ENCODE measurements at regions not wholly inside any gene's neighbourhood (a gene's known extent, or its start where the extent isn't known, plus 50 kb on each side); places are given as distances from the start of the nearest gene placed in this dataset.
"Not testable (repeated sequence)": the region's sequence is repeated elsewhere in the genome, so short reads cannot be mapped to it uniquely, and the experiment has no call there.

DNA sequence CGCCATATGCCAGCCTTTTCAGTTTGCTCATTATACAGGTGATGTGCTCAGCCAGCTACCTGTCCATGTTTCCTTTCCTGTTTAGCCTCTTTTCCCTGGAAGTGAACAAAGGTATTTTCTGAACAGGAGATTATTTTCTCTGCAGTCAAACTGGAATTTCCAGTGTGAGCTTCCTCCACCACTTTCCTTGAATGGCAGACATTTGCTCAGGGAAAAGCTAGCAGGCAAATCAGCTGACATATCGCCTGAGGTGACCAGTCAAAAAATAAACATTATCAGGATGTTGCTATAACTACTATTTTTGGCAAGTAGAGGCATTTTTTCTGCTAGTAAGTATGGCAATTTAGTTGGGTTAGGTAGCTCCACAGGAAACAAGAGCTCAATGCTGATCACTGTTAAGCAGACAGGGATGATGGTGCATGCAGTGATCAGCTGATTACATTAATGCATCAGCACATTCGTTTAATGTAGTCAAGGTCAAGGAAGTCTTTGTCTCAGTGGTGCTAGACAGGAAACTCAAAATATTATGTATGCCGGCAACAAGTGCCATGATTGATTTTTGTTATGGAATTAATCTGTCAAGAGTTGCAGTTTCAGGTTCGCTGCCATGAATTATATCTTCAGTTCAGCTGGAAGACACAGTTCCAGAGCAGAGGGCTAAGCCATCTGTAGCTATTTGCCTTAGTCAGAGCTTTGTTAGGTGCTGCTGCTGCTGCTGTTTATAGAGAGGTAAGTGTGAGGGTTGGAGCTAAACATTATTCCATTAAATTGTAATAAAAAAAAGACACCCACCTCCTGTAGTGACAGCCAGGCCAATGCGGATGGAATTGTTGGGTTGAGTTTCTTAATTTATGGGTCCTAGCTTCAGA, 179.7 kb upstream of the ST6GALNAC5 start:
- no peak for DNase-seq

DNA sequence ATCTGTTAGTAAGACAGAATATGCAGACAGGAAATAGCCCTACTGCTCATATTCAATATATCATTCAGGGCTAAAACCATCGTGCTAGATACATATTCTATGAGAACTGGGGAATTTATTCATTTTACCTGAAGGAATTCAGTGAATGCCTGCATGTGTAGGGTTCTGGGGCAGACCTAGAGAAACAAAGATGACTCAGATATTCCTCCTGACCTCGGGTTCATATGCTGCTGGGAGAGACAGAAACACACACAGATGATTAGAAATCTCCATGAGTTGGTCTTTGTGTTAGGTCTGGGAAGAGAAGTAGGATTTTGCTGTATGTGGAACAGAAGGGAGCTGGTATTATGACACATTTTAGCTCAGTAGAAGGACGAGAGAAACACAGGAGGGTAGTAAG, 176.5 kb upstream of the ST6GALNAC5 start:
- DNase-seq = no peak

GRCh38 chr1:76695535-76695934, 171.7 kb upstream of the ST6GALNAC5 start:
- DNase-seq = no peak

GRCh38 chr1:76697361-76697760, 169.9 kb upstream of the ST6GALNAC5 start:
- DNase-seq = no peak

DNA sequence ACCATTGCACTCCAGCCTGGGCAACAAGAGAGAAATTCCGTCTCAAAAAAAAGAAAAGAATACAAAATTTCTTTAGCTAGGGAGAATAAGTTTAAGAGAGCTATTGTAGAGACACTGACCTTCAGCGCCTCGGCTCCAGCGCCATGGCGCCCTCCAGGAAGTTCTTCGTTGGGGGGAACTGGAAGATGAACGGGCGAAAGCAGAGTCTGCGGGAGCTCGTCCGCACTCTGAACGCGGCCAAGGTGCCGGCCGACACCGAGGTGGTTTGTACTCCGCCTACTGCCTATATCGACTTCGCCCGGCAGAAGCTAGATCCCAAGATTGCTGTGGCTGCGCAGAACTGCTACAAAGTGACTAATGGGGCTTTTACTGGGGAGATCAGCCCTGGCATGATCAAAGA, 167.6 kb upstream of the ST6GALNAC5 start:
- not testable (repeated sequence) for DNase-seq

GRCh38 chr1:76700200-76700599, 167.1 kb upstream of the ST6GALNAC5 start:
- DNase-seq = not testable (repeated sequence)

GRCh38 chr1:76705560-76705959, 161.7 kb upstream of the ST6GALNAC5 start:
- DNase-seq = no peak

GRCh38 chr1:76713535-76713934, 153.7 kb upstream of the ST6GALNAC5 start:
- DNase-seq = no peak

- no peak for DNase-seq
Observed at GRCh38 chr1:76715474-76715873, 151.8 kb upstream of the ST6GALNAC5 start.

DNA sequence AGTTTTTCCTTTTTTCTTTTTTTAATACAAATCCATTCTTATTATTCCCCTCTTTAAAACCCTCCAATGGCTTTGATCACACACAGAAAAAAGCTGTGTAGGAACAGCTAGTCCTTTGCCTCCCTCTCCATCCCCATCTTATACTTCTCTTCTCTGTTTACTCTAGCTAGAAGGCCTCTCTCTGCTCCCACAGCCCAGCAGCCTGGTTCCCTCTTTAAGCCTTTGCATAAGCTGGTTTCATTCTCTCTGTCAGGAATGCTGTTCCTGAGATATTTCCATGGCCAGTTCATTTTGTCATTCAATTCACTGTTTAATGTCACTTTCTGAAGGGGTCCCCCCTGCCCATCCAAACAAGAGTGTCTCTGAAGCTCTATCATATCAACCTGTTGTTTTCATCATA, 143.3 kb upstream of the ST6GALNAC5 start:
- no peak for DNase-seq

- DNase-seq = no peak
Observed at GRCh38 chr1:76724816-76725215, 142.5 kb upstream of the ST6GALNAC5 start.

DNA sequence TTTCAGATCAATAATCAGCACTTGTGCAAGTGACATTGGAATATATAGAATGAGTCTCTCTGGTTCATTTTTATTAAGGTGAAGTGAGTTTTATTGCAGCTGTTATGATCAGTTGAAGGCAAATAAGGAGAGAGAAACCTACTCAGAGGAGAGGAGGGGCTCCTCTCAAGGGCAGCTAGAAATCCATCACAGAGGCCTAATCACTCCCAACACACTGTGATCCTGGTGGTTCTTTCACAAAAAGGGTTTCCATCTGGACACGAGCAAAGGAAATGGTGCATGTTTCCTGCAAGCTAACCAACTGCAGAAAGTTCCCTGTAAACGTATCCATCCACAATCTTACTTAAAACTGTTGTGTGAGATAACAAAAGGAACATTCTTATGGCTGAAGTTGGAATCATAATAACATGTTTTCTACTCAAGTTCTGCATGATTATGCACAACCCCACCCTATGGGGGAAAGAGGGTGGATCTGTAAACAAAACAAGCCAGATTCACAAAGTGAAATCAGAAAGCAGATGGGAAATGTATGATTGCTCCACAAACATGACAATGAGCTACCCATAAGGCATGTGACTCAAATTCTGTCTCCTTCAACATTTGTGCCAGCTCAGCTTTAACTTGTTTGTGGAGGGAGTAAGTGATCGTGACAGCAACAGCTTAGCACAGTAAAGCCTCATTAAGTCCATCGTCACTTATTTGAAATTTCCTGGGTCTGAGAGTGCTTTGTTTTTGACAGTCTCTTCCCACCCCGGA, 141.2 kb upstream of the ST6GALNAC5 start:
- DNase-seq = no peak

- DNase-seq = no peak
Observed at GRCh38 chr1:76727520-76727919, 139.8 kb upstream of the ST6GALNAC5 start.

GRCh38 chr1:76729142-76729541, 138.1 kb upstream of the ST6GALNAC5 start:
- no peak for DNase-seq

DNA sequence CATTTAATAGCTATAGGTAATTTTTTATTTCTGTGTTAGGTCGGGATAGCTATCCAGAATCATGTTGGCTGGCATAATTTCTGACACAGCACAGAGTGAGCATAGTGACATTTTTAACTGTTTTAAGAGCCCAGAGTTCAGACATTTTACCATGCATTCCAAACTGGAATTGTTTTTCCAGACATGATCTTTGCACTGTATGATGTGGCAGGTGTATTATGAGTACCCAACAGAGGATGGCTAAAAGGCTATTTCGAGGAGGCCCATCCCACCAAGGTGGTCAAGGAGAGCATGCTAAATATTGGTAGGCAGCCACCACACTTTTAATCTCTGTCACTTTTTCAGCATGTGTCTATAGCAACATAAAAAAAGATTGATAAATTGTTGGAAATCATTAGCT, 137.3 kb upstream of the ST6GALNAC5 start:
- DNase-seq = no peak

- DNase-seq = not testable (repeated sequence)
Observed at GRCh38 chr1:76738355-76738754, 128.9 kb upstream of the ST6GALNAC5 start.

DNA sequence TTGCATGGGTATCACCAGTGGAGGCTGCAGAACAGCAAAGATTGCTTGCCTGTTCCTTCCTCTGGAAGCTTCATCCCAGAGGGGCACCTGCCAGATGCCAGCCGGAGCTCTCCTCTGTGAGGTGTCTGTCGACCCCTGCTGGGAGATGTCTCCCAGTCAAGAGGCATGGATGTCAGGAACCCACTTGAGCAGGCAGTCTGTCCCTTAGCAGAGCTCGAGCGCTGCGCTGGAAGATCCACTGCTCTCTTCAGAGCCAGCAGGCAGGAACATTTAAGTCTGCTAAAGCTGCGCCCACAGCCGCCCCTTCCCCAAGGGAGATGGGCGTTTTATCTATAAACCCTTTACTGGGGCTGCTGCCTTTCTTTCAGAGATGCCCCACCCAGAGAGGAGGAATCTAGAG, 126.3 kb upstream of the ST6GALNAC5 start:
- not testable (repeated sequence) for DNase-seq

DNA sequence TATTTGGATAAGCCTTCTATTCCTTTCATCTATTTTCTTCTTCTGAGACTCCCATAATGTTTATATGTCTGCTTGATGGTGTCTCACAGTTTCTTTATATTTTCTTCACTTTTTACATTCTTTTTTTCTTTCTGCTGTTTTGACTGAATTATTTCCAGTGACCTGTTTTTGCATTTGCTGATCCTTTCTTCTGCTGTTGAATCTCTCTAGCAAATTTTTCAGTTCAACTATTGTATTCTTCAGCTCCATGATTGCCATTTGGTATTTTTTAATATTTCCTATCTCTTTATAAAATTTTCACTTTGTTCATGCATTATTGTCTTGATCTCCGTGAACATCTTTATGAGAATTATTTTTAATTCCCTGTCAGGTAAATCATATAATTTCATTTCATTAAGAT, 122.3 kb upstream of the ST6GALNAC5 start:
- no peak for DNase-seq

DNA sequence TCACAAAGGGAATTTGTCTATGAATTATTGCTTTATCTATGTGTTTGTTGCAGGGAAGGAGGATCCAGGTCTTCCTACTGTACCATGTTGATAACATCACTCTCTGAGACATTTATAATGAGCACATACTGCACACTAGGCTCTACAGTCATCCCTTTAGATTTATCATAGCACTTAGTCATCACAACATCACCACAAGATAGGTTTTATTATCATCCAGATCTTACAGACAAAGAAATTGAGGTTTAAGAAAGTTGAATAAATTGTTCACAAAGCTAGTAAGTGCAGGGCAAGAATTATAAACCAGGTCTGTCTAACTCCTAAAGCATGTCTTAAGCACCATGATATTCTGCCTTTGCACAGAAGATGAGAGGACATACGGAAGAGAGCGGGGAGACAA, 121.1 kb upstream of the ST6GALNAC5 start:
- DNase-seq = no peak

DNA sequence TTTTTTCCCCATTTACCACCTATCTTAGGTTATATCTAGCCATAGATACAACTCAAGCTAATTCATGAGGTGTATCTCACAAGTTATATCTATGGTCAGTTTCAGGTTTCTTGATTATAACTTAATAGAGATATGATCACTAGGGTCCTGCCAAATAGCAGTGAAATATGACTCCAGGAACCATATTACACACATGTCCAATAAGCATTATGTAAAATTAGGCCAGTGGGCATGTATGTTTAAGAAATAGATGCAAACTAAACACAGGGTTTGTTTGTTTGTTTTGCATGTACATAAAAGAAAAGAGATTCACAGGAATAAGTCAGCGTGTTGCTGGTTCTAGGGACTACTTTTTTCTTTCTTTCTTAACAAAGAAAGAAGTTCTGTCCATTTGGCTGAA, 112.5 kb upstream of the ST6GALNAC5 start:
- no peak for DNase-seq

DNA sequence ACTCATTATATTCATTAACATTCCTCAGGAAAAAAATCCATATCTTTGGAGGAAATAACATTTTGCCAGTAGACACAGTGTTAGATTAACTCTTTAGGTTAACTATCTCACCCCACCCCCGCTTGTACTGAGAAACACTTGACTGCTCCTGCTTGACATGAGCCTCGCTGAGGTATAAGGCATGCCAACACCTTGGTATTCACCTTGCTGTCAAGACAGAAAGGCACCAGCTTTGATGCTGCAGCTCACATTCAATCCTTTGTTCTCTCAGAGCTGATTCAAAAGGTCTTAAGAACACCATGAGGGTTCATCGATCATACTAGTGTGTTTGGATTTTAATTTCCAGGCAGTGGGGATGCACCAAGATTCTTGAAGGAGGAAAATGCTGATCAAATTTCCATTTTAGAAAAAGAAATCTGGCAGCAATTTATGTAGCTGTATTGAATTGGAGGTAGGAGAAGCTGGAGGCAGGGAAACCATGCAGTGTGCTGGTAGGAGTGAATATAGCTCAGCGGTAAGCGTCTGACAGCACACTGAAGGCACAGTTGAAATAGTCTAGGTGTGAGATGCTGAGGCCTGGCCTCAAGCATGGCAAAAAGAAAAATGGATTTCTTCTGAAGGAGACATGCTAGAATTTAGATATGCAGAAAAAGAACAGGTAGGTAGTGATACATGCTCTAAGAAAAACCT, 108.0 kb upstream of the ST6GALNAC5 start:
- DNase-seq = no peak

- DNase-seq = peak; percentile 58
Observed at GRCh38 chr1:76759950-76760349, 107.3 kb upstream of the ST6GALNAC5 start.

DNA sequence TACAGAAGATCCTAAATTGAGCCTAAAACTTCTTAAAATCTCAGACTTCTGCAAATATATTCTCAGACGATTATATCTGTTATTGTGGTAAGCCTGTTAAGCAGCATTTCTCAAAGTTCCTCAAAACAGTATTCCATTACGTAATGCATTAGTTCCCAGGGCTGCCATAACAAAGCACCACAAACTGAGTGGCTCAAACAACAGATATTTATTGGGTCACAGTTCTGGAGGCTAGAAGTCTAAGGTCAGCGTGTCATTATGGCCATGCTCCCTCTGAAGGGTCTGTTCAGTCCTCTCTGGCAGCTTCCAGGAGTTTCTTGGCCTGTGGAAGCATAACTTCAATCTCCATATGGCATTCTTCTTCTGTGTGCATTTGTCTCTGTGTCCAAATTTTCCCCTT, 103.5 kb upstream of the ST6GALNAC5 start:
- no peak for DNase-seq
